PFSK-1 (cell line): ENCODE measurements at regions not wholly inside any gene's neighbourhood (a gene's known extent, or its start where the extent isn't known, plus 50 kb on each side); places are given as distances from the start of the nearest gene placed in this dataset.

Source experiments
- FOXP2 ChIP-seq: optimal IDR thresholded peaks from 2 replicates; pipeline ENCODE3; 2011; ENCODE audit warnings: borderline replicate concordance, control low read depth, inconsistent platforms; ENCODE audit not compliant: insufficient read depth; ENCODE audit errors: extremely low read length, extremely low read depth
- POLR2AphosphoS5 ChIP-seq: IDR thresholded peaks from 2 replicates; pipeline ENCODE4 v1.6.1; 2012; ENCODE audit warnings: low read depth, mild to moderate bottlenecking, control low read depth, low read length, moderate library complexity
- SIN3A ChIP-seq: IDR thresholded peaks from 2 replicates; pipeline ENCODE4 v1.6.1; 2012; ENCODE audit warnings: mild to moderate bottlenecking, low read length, moderate library complexity, borderline replicate concordance; ENCODE audit not compliant: insufficient read depth
- TAF1 ChIP-seq: IDR thresholded peaks from 2 replicates; pipeline ENCODE4 v1.6.1; 2012; ENCODE audit warnings: low read length, control low read depth, borderline replicate concordance; ENCODE audit not compliant: insufficient read depth
- TF ChIP-seq, protein P1 (sequence below), 2 experiments: IDR thresholded peaks; 2 replicates each; pipeline versions ENCODE4 v1.6.1 to v1.8.0; 2011 to 2012; ENCODE audit warnings: low read depth in 2 of 2, low read length in 2 of 2, control low read depth in 1 of 2, inconsistent platforms in 1 of 2, mild to moderate bottlenecking in 1 of 2, moderate library complexity in 1 of 2; ENCODE audit not compliant: insufficient read depth in 1 of 2

DNA sequence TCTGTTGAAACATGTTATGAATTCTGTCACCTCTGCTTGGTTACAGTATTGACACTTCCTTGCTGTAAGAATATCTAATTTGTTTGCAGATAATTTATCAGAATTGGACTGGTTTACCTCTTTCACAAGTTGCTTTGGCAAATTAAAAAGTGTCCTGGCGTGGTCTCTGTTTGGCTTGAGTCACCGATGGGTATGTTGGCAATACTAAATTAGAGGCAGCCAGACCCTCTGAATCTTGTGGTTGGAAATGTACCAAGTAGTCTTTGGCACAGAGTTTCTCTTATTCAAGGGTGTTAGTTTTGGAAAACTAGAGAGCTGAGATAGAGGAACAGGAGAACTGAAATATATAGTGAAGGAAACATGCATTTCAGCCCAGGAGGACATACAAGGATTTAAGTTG lies 521.1 kb upstream of the MGAT4C start:
- TF ChIP-seq, protein P1, sequence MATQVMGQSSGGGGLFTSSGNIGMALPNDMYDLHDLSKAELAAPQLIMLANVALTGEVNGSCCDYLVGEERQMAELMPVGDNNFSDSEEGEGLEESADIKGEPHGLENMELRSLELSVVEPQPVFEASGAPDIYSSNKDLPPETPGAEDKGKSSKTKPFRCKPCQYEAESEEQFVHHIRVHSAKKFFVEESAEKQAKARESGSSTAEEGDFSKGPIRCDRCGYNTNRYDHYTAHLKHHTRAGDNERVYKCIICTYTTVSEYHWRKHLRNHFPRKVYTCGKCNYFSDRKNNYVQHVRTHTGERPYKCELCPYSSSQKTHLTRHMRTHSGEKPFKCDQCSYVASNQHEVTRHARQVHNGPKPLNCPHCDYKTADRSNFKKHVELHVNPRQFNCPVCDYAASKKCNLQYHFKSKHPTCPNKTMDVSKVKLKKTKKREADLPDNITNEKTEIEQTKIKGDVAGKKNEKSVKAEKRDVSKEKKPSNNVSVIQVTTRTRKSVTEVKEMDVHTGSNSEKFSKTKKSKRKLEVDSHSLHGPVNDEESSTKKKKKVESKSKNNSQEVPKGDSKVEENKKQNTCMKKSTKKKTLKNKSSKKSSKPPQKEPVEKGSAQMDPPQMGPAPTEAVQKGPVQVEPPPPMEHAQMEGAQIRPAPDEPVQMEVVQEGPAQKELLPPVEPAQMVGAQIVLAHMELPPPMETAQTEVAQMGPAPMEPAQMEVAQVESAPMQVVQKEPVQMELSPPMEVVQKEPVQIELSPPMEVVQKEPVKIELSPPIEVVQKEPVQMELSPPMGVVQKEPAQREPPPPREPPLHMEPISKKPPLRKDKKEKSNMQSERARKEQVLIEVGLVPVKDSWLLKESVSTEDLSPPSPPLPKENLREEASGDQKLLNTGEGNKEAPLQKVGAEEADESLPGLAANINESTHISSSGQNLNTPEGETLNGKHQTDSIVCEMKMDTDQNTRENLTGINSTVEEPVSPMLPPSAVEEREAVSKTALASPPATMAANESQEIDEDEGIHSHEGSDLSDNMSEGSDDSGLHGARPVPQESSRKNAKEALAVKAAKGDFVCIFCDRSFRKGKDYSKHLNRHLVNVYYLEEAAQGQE (IDR thresholded peaks at IDR 0.05; ENCODE audit: insufficient read depth in 1 of 2, low read depth in 2 of 2, low read length in 2 of 2): no peak
- TF ChIP-seq TAF1 (no peak), POLR2AphosphoS5 (no peak), FOXP2 (no peak), SIN3A (no peak)
